Right cardiac atrium (tissue), 5 donors: ENCODE measurements at regions not wholly inside any gene's neighbourhood (a gene's known extent, or its start where the extent isn't known, plus 50 kb on each side); places are given as distances from the start of the nearest gene placed in this dataset.

ENCODE experiments used
- ATAC-seq, 2 donors: fragments of 200-7000 bp; cut with Tn5 transposase; one replicate each; pipeline versions ENCODE4 v1.8.0 to v1.9.1; 2020; ENCODE audit warnings: moderate library complexity in 2 of 2, mild to moderate bottlenecking in 1 of 2
- DNase-seq, 3 donors: peaks; one replicate each; pipeline ENCODE4 v3.0.0-alpha.2; 2020
- H3K27ac ChIP-seq: one replicate; pipeline ENCODE4 v1.5.1; 2013; ENCODE audit warnings: mild to moderate bottlenecking, low read length, control low read depth, moderate library complexity
- H3K27me3 ChIP-seq: one replicate; pipeline ENCODE4 v1.6.1; 2013; ENCODE audit not compliant: control insufficient read depth, insufficient read depth
- H3K4me1 ChIP-seq: one replicate; pipeline ENCODE4 v1.6.1; 2013; ENCODE audit warnings: low read length; ENCODE audit not compliant: control insufficient read depth, insufficient read depth
- H3K4me3 ChIP-seq: one replicate; pipeline ENCODE4 v1.5.1; 2013; ENCODE audit warnings: low read length, control low read depth
- H3K9me3 ChIP-seq: one replicate; pipeline ENCODE4 v1.6.1; 2013; ENCODE audit warnings: low read length; ENCODE audit not compliant: control insufficient read depth
- WGBS: extraction: QIAGEN DNeasy Blood & Tissue Kit; methylation state at CpG from one replicate; pipeline ENCODE4 v1.1.7; 2013; 5-methylcytosine and 5-hydroxymethylcytosine counted together
- intact Hi-C, 4 donors: fragments of 100-400 bp; cut with DNase I; formaldehyde crosslinking; loops; one replicate each; pipeline versions ENCODE4 v1.11.0 to v1.14.0; 2022 to 2023
- donor health status: healthy with polysubstance abuse.
- donor health status: DM: no; HTN: yes; CAD: no.
- donor health status: DM: no; HTN: no; CAD: no.
- donor health status: DM: no; HTN: yes; CAD: no; lungs with severe emphysema.
- donor health status: DM: yes; HTN: yes; CAD: no.

- intact Hi-C loops, result no loop called here
- Histone ChIP-seq H3K27me3 (no peaks in the 10 kb centered on the region), H3K4me3 (no peak overlapping the region), H3K9me3 (no peaks in the 10 kb centered on the region), H3K27ac (no peak overlapping the region), H3K4me1 (no peaks in the 10 kb centered on the region)
- ATAC-seq (no peak), DNase-seq (no peak)
- 75% methylated on average over 13 of the region's 13 CpGs for WGBS
These were observed 126.1 kb downstream of the SEC14L1 start for GRCh38 chr17:77266891-77267341.

- DNase-seq (no peak), ATAC-seq (no peak)
- Histone ChIP-seq H3K4me1 (no peaks in the 10 kb centered on the region), H3K27me3 (no peaks in the 10 kb centered on the region), H3K4me3 (no peak overlapping the region), H3K9me3 (no peaks in the 10 kb centered on the region), H3K27ac (no peak overlapping the region)
- 85% methylated on average over 18 of the region's 18 CpGs for WGBS
- intact Hi-C loops, result no loop called here
These were observed 129.2 kb downstream of the SEC14L1 start for GRCh38 chr17:77269696-77270681.

GRCh38 chr17:77271411-77271810 is 130.6 kb downstream of the SEC14L1 start:
- Histone ChIP-seq H3K4me3 (no peak overlapping the region), H3K27me3 (no peaks in the 10 kb centered on the region), H3K27ac (no peak overlapping the region), H3K4me1 (no peaks in the 10 kb centered on the region), H3K9me3 (no peaks in the 10 kb centered on the region)
- ATAC-seq (no peak), DNase-seq (no peak)
- intact Hi-C loops, result no loop called here
- WGBS, result 88% methylated on average over 8 of the region's 8 CpGs

DNA sequence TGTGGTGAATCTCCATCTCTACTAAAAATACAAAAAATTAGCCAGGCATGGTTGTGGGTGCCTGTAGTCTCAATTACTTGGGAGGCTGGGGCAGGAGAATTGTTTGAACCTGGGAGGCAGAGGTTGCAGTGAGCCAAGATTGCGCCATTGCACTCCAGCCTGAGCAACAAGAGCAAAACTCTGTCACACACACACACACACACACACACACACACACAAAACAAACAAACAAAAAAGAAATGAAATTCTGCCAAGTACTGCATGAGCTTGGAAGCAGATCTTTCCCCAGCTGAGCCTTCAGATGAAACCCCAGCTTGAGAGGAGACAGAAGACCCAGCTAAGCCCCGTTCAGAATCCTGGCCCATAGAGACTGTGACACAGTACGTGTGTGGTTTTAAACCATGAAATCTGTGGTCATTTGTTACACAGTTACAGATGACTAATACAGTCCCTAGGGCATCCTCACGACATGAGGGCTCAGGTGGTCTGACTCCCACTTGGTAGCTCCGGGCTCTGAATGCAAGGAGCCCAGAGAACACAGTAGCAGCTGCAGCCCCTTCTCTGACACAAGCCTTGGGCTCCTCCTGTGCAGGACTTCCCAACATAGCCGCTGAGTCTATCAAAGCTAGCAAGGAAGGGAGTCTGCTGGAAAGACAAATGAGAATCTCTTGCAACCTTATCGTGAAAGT is 132.8 kb downstream of the SEC14L1 start:
- intact Hi-C loops, result no loop called here
- no peak overlapping the region for H3K4me3 ChIP-seq

GRCh38 chr17:77274096-77274845 is 133.5 kb downstream of the SEC14L1 start:
- Histone ChIP-seq H3K27ac (no peak overlapping the region), H3K9me3 (no peaks in the 10 kb centered on the region), H3K4me1 (no peaks in the 10 kb centered on the region), H3K4me3 (no peak overlapping the region), H3K27me3 (no peaks in the 10 kb centered on the region)
- ATAC-seq (peak in 1 of 2 donors; percentile 25), DNase-seq (no peak)
- WGBS, result 83% methylated on average over 17 of the region's 17 CpGs
- intact Hi-C loops, result no loop called here

More for the DNA sequence above, 132.8 kb downstream of the SEC14L1 start:
- WGBS, result 83% methylated on average over 7 of the region's 7 CpGs
- ATAC-seq, result no peak
- Histone ChIP-seq H3K9me3 (no peaks in the 10 kb centered on the region), H3K4me1 (no peaks in the 10 kb centered on the region), H3K27ac (no peak overlapping the region), H3K27me3 (no peaks in the 10 kb centered on the region)
- no peak for DNase-seq

- ATAC-seq (peak in 1 of 2 donors; percentile 47), DNase-seq (no peak)
- Histone ChIP-seq H3K27me3 (no peaks in the 10 kb centered on the region), H3K27ac (no peak overlapping the region), H3K4me3 (no peak overlapping the region), H3K4me1 (peaks cover 4% of the 10 kb centered on the region), H3K9me3 (no peaks in the 10 kb centered on the region)
- intact Hi-C loops, result no loop called here
- WGBS, result 73% methylated on average over 20 of the region's 20 CpGs
These were observed 138.9 kb downstream of the SEC14L1 start for GRCh38 chr17:77279448-77280303.

DNA sequence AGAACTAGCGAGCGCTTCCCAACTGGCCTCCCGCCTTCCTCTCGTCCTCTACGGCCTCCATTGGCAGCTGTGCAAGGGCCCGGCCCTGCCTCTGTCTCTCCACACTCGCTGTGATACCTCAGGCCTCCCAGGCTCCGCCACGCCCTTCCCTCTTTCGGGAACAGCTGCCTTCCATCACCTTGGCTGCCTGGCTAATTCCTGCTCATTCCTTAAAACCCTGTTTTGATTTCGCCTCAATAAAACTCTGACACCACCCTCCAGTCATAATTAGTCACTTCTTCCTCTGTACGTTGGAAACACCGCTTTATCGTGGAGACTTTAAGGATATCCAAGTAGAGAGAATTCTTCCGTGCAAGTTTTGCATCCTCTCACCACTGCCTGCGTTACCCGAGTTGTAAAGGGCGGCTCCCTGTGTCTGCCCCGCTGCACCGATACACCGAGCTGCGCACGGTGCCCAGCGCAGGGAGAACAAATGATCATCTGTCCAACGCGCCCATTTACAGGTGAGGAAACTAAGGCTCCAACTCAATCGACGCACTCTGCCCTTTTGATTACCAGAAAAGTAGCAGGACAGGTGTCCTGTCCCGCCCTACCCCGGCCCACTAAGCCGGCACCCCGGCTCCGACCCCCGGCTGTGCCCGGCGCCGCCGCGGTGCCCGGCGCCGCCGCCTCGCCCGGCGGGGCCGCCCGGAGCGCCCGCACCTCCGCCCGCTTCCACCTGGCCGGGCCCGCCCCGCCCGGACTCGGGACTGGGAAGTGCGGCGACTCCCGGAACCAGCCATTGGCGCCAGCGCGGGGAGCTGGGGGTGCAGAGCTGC is 139.7 kb downstream of the SEC14L1 start:
- intact Hi-C loops, result no loop called here
- Histone ChIP-seq H3K4me3 (peak overlapping the region; percentile 82), H3K9me3 (no peaks in the 10 kb centered on the region), H3K27me3 (no peaks in the 10 kb centered on the region), H3K4me1 (peaks cover 4% of the 10 kb centered on the region), H3K27ac (no peak overlapping the region)
- DNase-seq (peak in 1 of 3 donors; percentile 41), ATAC-seq (peak in 1 of 2 donors; percentile 47)
- 15% methylated on average over 63 of the region's 63 CpGs for WGBS

- peak; percentile 51 to 60 for ATAC-seq
- H3K27me3 ChIP-seq, result no peaks in the 10 kb centered on the region
- 3% methylated on average over 86 of the region's 86 CpGs for WGBS
- H3K27ac ChIP-seq, result no peak overlapping the region
- intact Hi-C loops, result no loop called here
- H3K4me1 ChIP-seq, result peaks cover 4% of the 10 kb centered on the region
- H3K4me3 ChIP-seq, result peak overlapping the region; percentile 82
- H3K9me3 ChIP-seq, result no peaks in the 10 kb centered on the region
- DNase-seq, result peak; percentile 43 to 79 (median 77)
These were observed 140.5 kb downstream of the SEC14L1 start for GRCh38 chr17:77281122-77281903.

DNA sequence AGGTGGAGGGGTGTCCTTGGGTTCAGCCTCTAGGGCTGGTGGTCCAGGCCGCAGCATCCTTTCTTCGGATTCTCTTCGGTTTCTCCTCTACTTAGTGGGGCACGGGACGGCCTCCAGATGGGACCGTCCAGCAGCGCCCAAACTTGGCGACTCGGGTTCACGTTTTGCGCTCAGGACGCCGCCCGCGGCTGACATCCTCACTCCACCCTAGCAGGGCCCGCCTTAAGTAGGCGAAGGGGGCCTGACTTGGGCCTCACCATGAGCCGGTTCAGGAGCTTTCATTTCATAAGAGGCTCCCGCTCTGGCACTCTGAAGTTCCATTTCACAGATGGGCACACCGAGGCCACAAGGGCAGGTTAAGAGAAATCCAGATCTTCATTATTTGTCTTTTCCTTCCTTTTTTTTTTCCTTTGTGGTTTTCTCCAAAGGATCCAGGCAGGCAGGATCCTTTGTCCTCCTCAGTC is 141.2 kb downstream of the SEC14L1 start:
- intact Hi-C loops, result no loop called here
- no peak overlapping the region for H3K4me3 ChIP-seq
- H3K9me3 ChIP-seq, result no peaks in the 10 kb centered on the region
- no peak overlapping the region for H3K27ac ChIP-seq
- ATAC-seq (no peak), DNase-seq (no peak)
- 47% methylated on average over 20 of the region's 20 CpGs for WGBS
- no peaks in the 10 kb centered on the region for H3K27me3 ChIP-seq
- H3K4me1 ChIP-seq, result peaks cover 7% of the 10 kb centered on the region
